ENCODE measurements at regions not wholly inside any gene's neighbourhood (a gene's known extent, or its start where the extent isn't known, plus 50 kb on each side); places are given as distances from the start of the nearest gene placed in this dataset.

GRCh38 chr7:110337646-110338045 is 753.3 kb upstream of the LRRN3 start:
- TF ChIP-seq CTCF (IDR thresholded peaks at IDR 0.05), result no peak
- Mint-ChIP-seq H3K4me1 (ENCODE audit: low read depth) (no peaks in the 10 kb centered on the region), H3K36me3 (ENCODE audit: low read depth) (no peaks in the 10 kb centered on the region), H3K4me3 (no peak overlapping the region), H3K27me3 (no peaks in the 10 kb centered on the region), H3K9me3 (peaks cover 4% of the 10 kb centered on the region), H3K27ac (no peak overlapping the region)
- DNase-seq (no peak), ATAC-seq (no peak)
- intact Hi-C loops (cut with micrococcal nuclease), result no loop called here
- CTCF ChIA-PET, result interaction anchor here (1.0 kb wide), 1 partner anchor 10 kb away, joined by 3 read pairs; no protein-coding TSS in a partner anchor
- POLR2A ChIA-PET, result no interaction called here

GRCh38 chr7:110347081-110347480 is 743.8 kb upstream of the LRRN3 start:
- Mint-ChIP-seq H3K27ac (no peak overlapping the region), H3K9me3 (peaks cover 4% of the 10 kb centered on the region), H3K27me3 (no peaks in the 10 kb centered on the region), H3K4me1 (ENCODE audit: low read depth) (no peaks in the 10 kb centered on the region), H3K36me3 (ENCODE audit: low read depth) (no peaks in the 10 kb centered on the region), H3K4me3 (no peak overlapping the region)
- ChIA-PET CTCF (interaction anchor here (1.2 kb wide), 1 partner anchor 9 kb away, joined by 3 read pairs; no protein-coding TSS in a partner anchor), POLR2A (no interaction called here)
- intact Hi-C loops (cut with micrococcal nuclease), result no loop called here
- TF ChIP-seq CTCF (IDR thresholded peaks at IDR 0.05), result no peak
- no peak for ATAC-seq
- no peak for DNase-seq

GRCh38 chr7:110356438-110356837 is 734.5 kb upstream of the LRRN3 start:
- POLR2A ChIA-PET, result no interaction called here

GRCh38 chr7:110358028-110358427 is 732.9 kb upstream of the LRRN3 start:
- H3K36me3 Mint-ChIP-seq (ENCODE audit: low read depth), result no peaks in the 10 kb centered on the region
- POLR2A ChIA-PET, result interaction anchor here (0.6 kb wide), 1 partner anchor 882 kb away, joined by 3 read pairs; no protein-coding TSS in a partner anchor
- peaks cover 3% of the 10 kb centered on the region for H3K9me3 Mint-ChIP-seq
- H3K27ac Mint-ChIP-seq, result no peak overlapping the region
- intact Hi-C loops (cut with micrococcal nuclease), result no loop called here
- H3K4me1 Mint-ChIP-seq (ENCODE audit: low read depth), result no peaks in the 10 kb centered on the region
- CTCF ChIA-PET, result no interaction called here
- H3K4me3 Mint-ChIP-seq, result no peak overlapping the region
- no peak for TF ChIP-seq CTCF (IDR thresholded peaks at IDR 0.05)
- ATAC-seq (no peak), DNase-seq (no peak)
- H3K27me3 Mint-ChIP-seq, result no peaks in the 10 kb centered on the region

More at GRCh38 chr7:110356438-110356837, 734.5 kb upstream of the LRRN3 start:
- DNase-seq (no peak), ATAC-seq (no peak)
- Mint-ChIP-seq H3K4me3 (no peak overlapping the region), H3K36me3 (ENCODE audit: low read depth) (no peaks in the 10 kb centered on the region), H3K27ac (no peak overlapping the region), H3K4me1 (ENCODE audit: low read depth) (no peaks in the 10 kb centered on the region), H3K27me3 (no peaks in the 10 kb centered on the region), H3K9me3 (peaks cover 3% of the 10 kb centered on the region)
- CTCF ChIA-PET, result no interaction called here
- intact Hi-C loops (cut with micrococcal nuclease), result no loop called here
- no peak for TF ChIP-seq CTCF (IDR thresholded peaks at IDR 0.05)

GRCh38 chr7:110371709-110372108 is 719.2 kb upstream of the LRRN3 start:
- peaks cover 2% of the 10 kb centered on the region for H3K9me3 Mint-ChIP-seq
- no peak for ATAC-seq
- intact Hi-C loops (cut with micrococcal nuclease), result no loop called here
- H3K36me3 Mint-ChIP-seq (ENCODE audit: low read depth), result no peaks in the 10 kb centered on the region
- H3K27ac Mint-ChIP-seq, result no peak overlapping the region
- H3K27me3 Mint-ChIP-seq, result no peaks in the 10 kb centered on the region
- TF ChIP-seq CTCF (IDR thresholded peaks at IDR 0.05), result no peak
- DNase-seq, result no peak
- H3K4me3 Mint-ChIP-seq, result no peak overlapping the region
- no peaks in the 10 kb centered on the region for H3K4me1 Mint-ChIP-seq (ENCODE audit: low read depth)
- ChIA-PET CTCF (no interaction called here), POLR2A (no interaction called here)

Measured in activated CD8-positive, alpha-beta T cell treated with anti-CD3 and anti-CD28 coated beads for 36 hours (primary cell).